Fibroblast of pulmonary artery (primary cell): ENCODE measurements at regions not wholly inside any gene's neighbourhood (a gene's known extent, or its start where the extent isn't known, plus 50 kb on each side); places are given as distances from the start of the nearest gene placed in this dataset.
"Not testable (repeated sequence)": the region's sequence is repeated elsewhere in the genome, so short reads cannot be mapped to it uniquely, and the experiment has no call there.

Source experiments
- DNase-seq: peaks from one replicate; pipeline ENCODE4 v3.0.0-alpha.2; 2010; ENCODE audit warnings: low read depth
- H3K4me3 ChIP-seq: replicated peaks from 2 replicates; pipeline ENCODE4 v1.5.1; 2011; ENCODE audit warnings: low read depth, mild to moderate bottlenecking, control low read depth, low read length, moderate library complexity
- CTCF ChIP-seq: IDR thresholded peaks from 2 replicates; pipeline ENCODE4 v1.5.1; 2011; ENCODE audit warnings: mild to moderate bottlenecking, control low read depth, low read length, inconsistent platforms; ENCODE audit errors: missing control alignments

GRCh38 chr6:141824350-141824749, 308.4 kb upstream of the GJE1 start:
- no peak overlapping the region for H3K4me3 ChIP-seq
- no peak for TF ChIP-seq CTCF
- DNase-seq: no peak

GRCh38 chr6:141815039-141815438, 317.7 kb upstream of the GJE1 start:
- not testable (repeated sequence) for H3K4me3 ChIP-seq, DNase-seq

- DNase-seq: peak; percentile 19
- TF ChIP-seq CTCF: no peak
- no peak overlapping the region for H3K4me3 ChIP-seq
These were observed 322.8 kb upstream of the GJE1 start for GRCh38 chr6:141809901-141810300.

- H3K4me3 ChIP-seq: no peak overlapping the region
- no peak for DNase-seq
- TF ChIP-seq CTCF: no peak
These were observed 324.1 kb upstream of the GJE1 start for GRCh38 chr6:141808662-141809061.

GRCh38 chr6:141800973-141801372, 331.8 kb upstream of the GJE1 start:
- H3K4me3 ChIP-seq, DNase-seq: not testable (repeated sequence)

- no peak for TF ChIP-seq CTCF
- no peak for DNase-seq
- H3K4me3 ChIP-seq: no peak overlapping the region
These were observed 341.8 kb upstream of the GJE1 start for GRCh38 chr6:141790921-141791320.

GRCh38 chr6:141788096-141788495, 344.6 kb upstream of the GJE1 start:
- no peak for TF ChIP-seq CTCF
- no peak overlapping the region for H3K4me3 ChIP-seq
- DNase-seq: no peak

GRCh38 chr6:141783585-141783984, 349.1 kb upstream of the GJE1 start:
- H3K4me3 ChIP-seq: no peak overlapping the region
- DNase-seq: no peak
- TF ChIP-seq CTCF: no peak
